ENCODE measurements at regions not wholly inside any gene's neighbourhood (a gene's known extent, or its start where the extent isn't known, plus 50 kb on each side); places are given as distances from the start of the nearest gene placed in this dataset.

- H3K27ac Mint-ChIP-seq = peak overlapping the region in 1 of 3 experiments; percentile 59; a peak in 2 of 7 replicates
Measured at GRCh38 chr13:76715621-76716020, 170.6 kb downstream of the KCTD12 start.

More at GRCh38 chr13:76715621-76716020, 170.6 kb downstream of the KCTD12 start:
- Histone ChIP-seq H4K8ac (replicated peaks; ENCODE audit: insufficient read length, low read depth, low read length) (no peak overlapping the region), H2AK5ac (ENCODE audit: insufficient read length, low read length) (no peak overlapping the region), H3K18ac (ENCODE audit: insufficient read length, low read depth, low read length) (no peak overlapping the region), H2BK5ac (ENCODE audit: insufficient read length, low read length) (no peak overlapping the region), H3K23ac (ENCODE audit: insufficient read length, low read depth, low read length) (no peak overlapping the region), H3K4ac (ENCODE audit: low read depth, low read length) (no peak overlapping the region), H2BK20ac (ENCODE audit: low read depth, low read length, poor library complexity, severe bottlenecking) (no peak overlapping the region), H4K91ac (ENCODE audit: insufficient read length, low read depth, low read length) (no peak overlapping the region), H2BK12ac (ENCODE audit: insufficient read length, low read depth, low read length) (no peak overlapping the region), H3K4me1 (ENCODE audit: insufficient read depth, low read length) (no peaks in the 10 kb centered on the region), H4K5ac (ENCODE audit: insufficient read length, low read depth, low read length) (no peak overlapping the region), H3T11ph (ENCODE audit: low read length) (no peak overlapping the region), H2BK120ac (ENCODE audit: low read depth, low read length, poor library complexity, severe bottlenecking) (no peak overlapping the region), H3K9ac (ENCODE audit: extremely low read depth, insufficient read length, low read length) (no peak overlapping the region), H3K27me3 (ENCODE audit: insufficient read depth, low read length) (no peaks in the 10 kb centered on the region), H3K23me2 (ENCODE audit: insufficient read length, low read depth, low read length, poor library complexity, severe bottlenecking) (no peaks in the 10 kb centered on the region), H2AFZ (ENCODE audit: low read length) (no peak overlapping the region), H2BK15ac (ENCODE audit: low read depth, low read length) (no peak overlapping the region), H3K79me2 (ENCODE audit: insufficient read depth, low read length) (no peaks in the 10 kb centered on the region), H3K4me2 (ENCODE audit: insufficient read depth, insufficient read length, low read length) (no peak overlapping the region), H3K27ac (ENCODE audit: insufficient read length, low read depth, low read length) (no peak overlapping the region), H4K20me1 (ENCODE audit: control insufficient read depth, insufficient read depth, insufficient read length) (no peaks in the 10 kb centered on the region), H3K14ac (ENCODE audit: insufficient read depth, low read length) (no peak overlapping the region), H3K79me1 (ENCODE audit: insufficient read depth, low read depth, low read length, poor library complexity, severe bottlenecking) (no peaks in the 10 kb centered on the region), H3K9me3 (ENCODE audit: control insufficient read depth, low read depth, low read length) (no peaks in the 10 kb centered on the region), H3K56ac (ENCODE audit: insufficient read length, low read depth, low read length) (no peak overlapping the region)
- Mint-ChIP-seq H3K27me3 (ENCODE audit: low read depth) (no peaks in the 10 kb centered on the region), H3K36me3 (ENCODE audit: insufficient read depth in 1 of 3, low read depth in 3 of 3) (no peaks in the 10 kb centered on the region), H3K4me1 (peaks cover 13% of the 10 kb centered on the region in 2 experiments), H3K9me3 (no peaks in the 10 kb centered on the region; a peak in 1 of 5 replicates), H3K4me3 (no peak overlapping the region)
- WGBS (ENCODE audit: extremely low coverage, insufficient read length, low lambda C conversion rate) = no CpG with 5 or more reads among the region's 5 CpGs
- TF ChIP-seq CTCF (conservative IDR thresholded peaks at IDR 0.05) = no peak
- no peak for DNase-seq
